MM.1S (cell line): ENCODE measurements at regions not wholly inside any gene's neighbourhood (a gene's known extent, or its start where the extent isn't known, plus 50 kb on each side); places are given as distances from the start of the nearest gene placed in this dataset.

Source experiments
- EZH2 ChIP-seq: fragments of 300-600 bp; sonication (generic); optimal IDR thresholded peaks from 2 replicates; pipeline ENCODE3; 2017; ENCODE audit warnings: low read depth, mild to moderate bottlenecking, antibody characterized with exemption, low read length, mixed read lengths
- TF ChIP-seq, protein P1 (sequence below): fragments of 300-600 bp; sonication (generic); IDR thresholded peaks from 2 replicates; pipeline ENCODE4 v1.5.1; 2016; ENCODE audit warnings: antibody characterized with exemption, low read length, mixed read lengths

GRCh38 chr14:81890020-81890419 lies 356.4 kb upstream of the SEL1L start:
- no peak for TF ChIP-seq EZH2
- TF ChIP-seq, protein P1, sequence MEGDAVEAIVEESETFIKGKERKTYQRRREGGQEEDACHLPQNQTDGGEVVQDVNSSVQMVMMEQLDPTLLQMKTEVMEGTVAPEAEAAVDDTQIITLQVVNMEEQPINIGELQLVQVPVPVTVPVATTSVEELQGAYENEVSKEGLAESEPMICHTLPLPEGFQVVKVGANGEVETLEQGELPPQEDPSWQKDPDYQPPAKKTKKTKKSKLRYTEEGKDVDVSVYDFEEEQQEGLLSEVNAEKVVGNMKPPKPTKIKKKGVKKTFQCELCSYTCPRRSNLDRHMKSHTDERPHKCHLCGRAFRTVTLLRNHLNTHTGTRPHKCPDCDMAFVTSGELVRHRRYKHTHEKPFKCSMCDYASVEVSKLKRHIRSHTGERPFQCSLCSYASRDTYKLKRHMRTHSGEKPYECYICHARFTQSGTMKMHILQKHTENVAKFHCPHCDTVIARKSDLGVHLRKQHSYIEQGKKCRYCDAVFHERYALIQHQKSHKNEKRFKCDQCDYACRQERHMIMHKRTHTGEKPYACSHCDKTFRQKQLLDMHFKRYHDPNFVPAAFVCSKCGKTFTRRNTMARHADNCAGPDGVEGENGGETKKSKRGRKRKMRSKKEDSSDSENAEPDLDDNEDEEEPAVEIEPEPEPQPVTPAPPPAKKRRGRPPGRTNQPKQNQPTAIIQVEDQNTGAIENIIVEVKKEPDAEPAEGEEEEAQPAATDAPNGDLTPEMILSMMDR, result no peak
